Endothelial cell of umbilical vein (primary cell): ENCODE measurements at regions not wholly inside any gene's neighbourhood (a gene's known extent, or its start where the extent isn't known, plus 50 kb on each side); places are given as distances from the start of the nearest gene placed in this dataset.

ENCODE experiments used
- BruUV-seq: library from RNA; stranded (reverse); fragments of 400-500 nt; replicated peaks from 2 replicates; lab custom pipeline; 2021; lab: Mats Ljungman, UMichigan
- CTCF ChIA-PET: fragments of 300-600, 350-600 bp; sonication (Branson Sonifier 250); formaldehyde crosslinking; loops from one replicate; lab custom pipeline; 2021; ENCODE audit warnings: antibody characterized with exemption, inconsistent platforms; lab: Charles Lee
- POLR2A ChIA-PET: fragments of 300-600, 350-600 bp; sonication (Branson Sonifier 250); formaldehyde crosslinking; loops from one replicate; lab custom pipeline; 2021; ENCODE audit warnings: antibody characterized with exemption, inconsistent platforms; lab: Charles Lee
- DNase-seq: peaks from one replicate; pipeline ENCODE4 v3.0.0-alpha.2; 2011; ENCODE audit warnings: low read depth, low spot score
- FAIRE-seq: peaks from 2 replicates; lab custom pipeline; 2011; peaks lifted over from hg19 to GRCh38; lab: Jason Lieb, UNC
- H2AFZ ChIP-seq: 2 replicates; pipeline ENCODE4 v1.6.0; 2012; ENCODE audit warnings: low read depth, low read length, control low read depth, inconsistent platforms
- H3K27ac ChIP-seq: 2 replicates; pipeline ENCODE4 v1.5.1; 2011; ENCODE audit warnings: low read depth, mild to moderate bottlenecking, control low read depth, low read length, moderate library complexity; ENCODE audit not compliant: insufficient read depth
- H3K27me3 ChIP-seq, 2 experiments: 2 replicates each; pipeline versions ENCODE4 v1.6.0 to v1.6.1; 2011; ENCODE audit warnings: low read length in 2 of 2, mixed read lengths in 1 of 2; ENCODE audit not compliant: control insufficient read depth in 2 of 2, insufficient read depth in 2 of 2
- H3K36me3 ChIP-seq, 2 experiments: 2 replicates in 1 of 2; 3 replicates in 1 of 2; pipeline ENCODE4 v1.5.1; 2011; ENCODE audit warnings: low read length in 2 of 2, mild to moderate bottlenecking in 1 of 2, moderate library complexity in 1 of 2; ENCODE audit not compliant: control insufficient read depth in 2 of 2, insufficient read depth in 2 of 2; ENCODE audit errors: extremely low read depth in 1 of 2
- H3K4me1 ChIP-seq: 3 replicates; pipeline ENCODE4 v1.5.1; 2011; ENCODE audit warnings: mild to moderate bottlenecking, low read length; ENCODE audit not compliant: control insufficient read depth, insufficient read depth; ENCODE audit errors: extremely low read depth
- H3K4me2 ChIP-seq: 2 replicates; pipeline ENCODE4 v1.6.1; 2011; ENCODE audit warnings: low read length, control low read depth, mixed read lengths; ENCODE audit not compliant: insufficient read depth
- H3K4me3 ChIP-seq, 3 experiments: fragments of 200-600 bp in 1 of 3; sonication (generic), shearing (Covaris generic) in 1 of 3; replicated peaks in 1 of 3; 2 replicates each; pipeline ENCODE4 v1.5.1; 2011 to 2016; ENCODE audit warnings: control low read depth in 3 of 3, low read length in 3 of 3, mild to moderate bottlenecking in 2 of 3, inconsistent platforms in 1 of 3, low read depth in 1 of 3, moderate library complexity in 1 of 3; ENCODE audit not compliant: insufficient read depth in 1 of 3
- H3K79me2 ChIP-seq: 2 replicates; pipeline ENCODE4 v1.6.0; 2012; ENCODE audit warnings: low read length, inconsistent platforms; ENCODE audit not compliant: control insufficient read depth, insufficient read depth
- H3K9ac ChIP-seq: replicated peaks from 2 replicates; pipeline ENCODE3; 2011; ENCODE audit warnings: low read length, control low read depth; ENCODE audit not compliant: insufficient read depth; ENCODE audit errors: extremely low read depth
- H3K9me1 ChIP-seq: replicated peaks from 3 replicates; pipeline ENCODE4 v1.6.0; 2011; ENCODE audit warnings: mild to moderate bottlenecking, low read length; ENCODE audit not compliant: control insufficient read depth, insufficient read depth; ENCODE audit errors: extremely low read depth
- H3K9me3 ChIP-seq: replicated peaks from 2 replicates; pipeline ENCODE4 v1.5.1; 2012; ENCODE audit warnings: low read length, inconsistent platforms; ENCODE audit not compliant: control insufficient read depth, insufficient read depth
- H4K20me1 ChIP-seq: replicated peaks from 2 replicates; pipeline ENCODE3; 2011; ENCODE audit warnings: mild to moderate bottlenecking, low read length; ENCODE audit not compliant: control insufficient read depth, insufficient read depth; ENCODE audit errors: extremely low read depth
- CTCF ChIP-seq, 2 donors: IDR thresholded peaks; 1 replicate in 1 of 2; 2 replicates in 1 of 2; pipeline ENCODE4 v1.5.1; 2011; ENCODE audit warnings: low read length in 2 of 2, mild to moderate bottlenecking in 2 of 2, moderate library complexity in 2 of 2, control low read depth in 1 of 2, inconsistent platforms in 1 of 2, low read depth in 1 of 2; ENCODE audit not compliant: insufficient read depth in 1 of 2; ENCODE audit errors: extremely low read depth in 1 of 2
- EZH2 ChIP-seq: IDR thresholded peaks from 2 replicates; pipeline ENCODE4 v1.6.1; 2012; ENCODE audit warnings: borderline replicate concordance, low read depth, mild to moderate bottlenecking, moderate library complexity, low read length, inconsistent platforms; ENCODE audit not compliant: severe bottlenecking
- FOS ChIP-seq: IDR thresholded peaks from 2 replicates; pipeline ENCODE4 v1.6.1; 2011; ENCODE audit warnings: mild to moderate bottlenecking, low read length, moderate library complexity, borderline replicate concordance; ENCODE audit not compliant: insufficient read depth
- GATA2 ChIP-seq: IDR thresholded peaks from 2 replicates; pipeline ENCODE4 v1.7.0; 2011; ENCODE audit warnings: low read depth, mild to moderate bottlenecking, moderate library complexity, mixed read lengths, low read length; ENCODE audit not compliant: insufficient read length, insufficient read depth
- JUN ChIP-seq: IDR thresholded peaks from 2 replicates; pipeline ENCODE4 v1.6.1; 2011; ENCODE audit warnings: borderline replicate concordance, low read depth; ENCODE audit not compliant: insufficient read length, insufficient read depth
- MAX ChIP-seq: IDR thresholded peaks from 2 replicates; pipeline ENCODE4 v1.6.1; 2011; ENCODE audit not compliant: insufficient read depth, insufficient read length
- MYC ChIP-seq: IDR thresholded peaks from one replicate; pipeline ENCODE4 v1.6.1; 2011; ENCODE audit warnings: mild to moderate bottlenecking, low read depth, low read length
- POLR2A ChIP-seq: IDR thresholded peaks from 2 replicates; pipeline ENCODE4 v1.6.1; 2012; ENCODE audit warnings: low read depth, mild to moderate bottlenecking, control low read depth, low read length
- POLR2AphosphoS5 ChIP-seq: IDR thresholded peaks from 2 replicates; pipeline ENCODE4 v1.6.1; 2012; ENCODE audit warnings: low read depth, mild to moderate bottlenecking, control low read depth, low read length, moderate library complexity; ENCODE audit not compliant: insufficient read depth
- dilution Hi-C: fragments of 300-500 bp; cut with MboI; formaldehyde crosslinking; loops from one replicate; pipeline ENCODE4 v1.15.0; 2019; ENCODE audit warnings: low sequenced_read_pairs; ENCODE audit not compliant: extremely low pct_ligation_motif_present
- intact Hi-C: fragments of 100-400 bp; cut with micrococcal nuclease; formaldehyde crosslinking; loops from one replicate; pipeline ENCODE4 v1.10.0; 2022

GRCh38 chr6:33909737-33910136, 105.9 kb upstream of the MLN start:
- no peak overlapping the region for H3K4me3 ChIP-seq
- H3K4me2 ChIP-seq: no peak overlapping the region
- CTCF ChIA-PET: no interaction called here
- no peak overlapping the region for H3K27ac ChIP-seq
- no peak overlapping the region for H3K9ac ChIP-seq
- dilution Hi-C loops: no loop called here
- no peak overlapping the region for H2AFZ ChIP-seq
- no peak for FAIRE-seq
- no peaks in the 10 kb centered on the region for H3K79me2 ChIP-seq
- peaks cover 10 to 12% of the 10 kb centered on the region in 2 experiments for H3K27me3 ChIP-seq
- TF ChIP-seq MAX (no peak), POLR2AphosphoS5 (no peak), EZH2 (no peak), FOS (no peak), JUN (no peak), MYC (no peak), GATA2 (no peak), CTCF (IDR thresholded peaks at IDR 0.05; ENCODE audit: extremely low read depth in 1 of 2, insufficient read depth in 1 of 2, low read depth in 1 of 2, low read length in 2 of 2) (no peak), POLR2A (no peak)
- H4K20me1 ChIP-seq: no peaks in the 10 kb centered on the region
- BruUV-seq: no TSS peak
- H3K36me3 ChIP-seq: no peaks in the 10 kb centered on the region
- intact Hi-C loops: no loop called here
- POLR2A ChIA-PET: no interaction called here
- DNase-seq: no peak
- no peaks in the 10 kb centered on the region for H3K9me3 ChIP-seq
- no peaks in the 10 kb centered on the region for H3K4me1 ChIP-seq
- H3K9me1 ChIP-seq: no peaks in the 10 kb centered on the region
